ENCODE measurements at regions not wholly inside any gene's neighbourhood (a gene's known extent, or its start where the extent isn't known, plus 50 kb on each side); places are given as distances from the start of the nearest gene placed in this dataset.

- H3K27me3 ChIP-seq (ENCODE audit: low read length): no peaks in the 10 kb centered on the region
- H3K36me3 ChIP-seq (ENCODE audit: low read length): no peaks in the 10 kb centered on the region
- H3K9ac ChIP-seq (ENCODE audit: low read length): no peak overlapping the region
- H3K27ac ChIP-seq (ENCODE audit: low read depth, low read length): no peak overlapping the region
- H3K9me3 ChIP-seq (ENCODE audit: insufficient read depth, low read length): no peaks in the 10 kb centered on the region
- H3F3A ChIP-seq (ENCODE audit: insufficient read depth): no peaks in the 10 kb centered on the region
- no peak overlapping the region for H3K4me2 ChIP-seq (ENCODE audit: low read depth, low read length, poor library complexity, severe bottlenecking)
- TF ChIP-seq CTCF (IDR thresholded peaks at IDR 0.05; ENCODE audit: insufficient read depth, low read length, poor library complexity, severe bottlenecking) (peak; percentile 81), EZH2phosphoT487 (conservative IDR thresholded peaks at IDR 0.05; ENCODE audit: low read length) (no peak)
- H3K9me2 ChIP-seq (replicated peaks; ENCODE audit: insufficient read depth, low read length): no peaks in the 10 kb centered on the region
- H3K4me3 ChIP-seq (ENCODE audit: insufficient read depth, low read length, poor library complexity, severe bottlenecking): no peak overlapping the region
- H3K79me2 ChIP-seq (ENCODE audit: insufficient read depth, low read length): no peaks in the 10 kb centered on the region
- H2AFZ ChIP-seq (ENCODE audit: low read depth, low read length, severe bottlenecking): no peak overlapping the region
- H4K20me1 ChIP-seq (ENCODE audit: low read depth, low read length): no peaks in the 10 kb centered on the region
Measured at GRCh38 chr4:187606581-187606980, 389.0 kb upstream of the ZFP42 start.

GRCh38 chr4:187608001-187608421 lies 387.6 kb upstream of the ZFP42 start:
- H3F3A ChIP-seq (ENCODE audit: insufficient read depth): no peaks in the 10 kb centered on the region
- TF ChIP-seq EZH2phosphoT487 (conservative IDR thresholded peaks at IDR 0.05; ENCODE audit: low read length) (no peak), CTCF (IDR thresholded peaks at IDR 0.05; ENCODE audit: insufficient read depth, low read length, poor library complexity, severe bottlenecking) (no peak)
- H3K27me3 ChIP-seq (ENCODE audit: low read length): no peaks in the 10 kb centered on the region
- H3K9me2 ChIP-seq (replicated peaks; ENCODE audit: insufficient read depth, low read length): no peaks in the 10 kb centered on the region
- H3K9me3 ChIP-seq (ENCODE audit: insufficient read depth, low read length): no peaks in the 10 kb centered on the region
- no peaks in the 10 kb centered on the region for H4K20me1 ChIP-seq (ENCODE audit: low read depth, low read length)
- H3K36me3 ChIP-seq (ENCODE audit: low read length): no peaks in the 10 kb centered on the region
- H2AFZ ChIP-seq (ENCODE audit: low read depth, low read length, severe bottlenecking): no peak overlapping the region
- no peak overlapping the region for H3K4me2 ChIP-seq (ENCODE audit: low read depth, low read length, poor library complexity, severe bottlenecking)
- no peak overlapping the region for H3K4me3 ChIP-seq (ENCODE audit: insufficient read depth, low read length, poor library complexity, severe bottlenecking)
- H3K9ac ChIP-seq (ENCODE audit: low read length): no peak overlapping the region
- H3K79me2 ChIP-seq (ENCODE audit: insufficient read depth, low read length): no peaks in the 10 kb centered on the region
- H3K27ac ChIP-seq (ENCODE audit: low read depth, low read length): no peak overlapping the region

- no peak overlapping the region for H2AFZ ChIP-seq (ENCODE audit: low read depth, low read length, severe bottlenecking)
- H3K9me2 ChIP-seq (replicated peaks; ENCODE audit: insufficient read depth, low read length): no peaks in the 10 kb centered on the region
- H3K27me3 ChIP-seq (ENCODE audit: low read length): no peaks in the 10 kb centered on the region
- H3F3A ChIP-seq (ENCODE audit: insufficient read depth): no peaks in the 10 kb centered on the region
- H3K79me2 ChIP-seq (ENCODE audit: insufficient read depth, low read length): no peaks in the 10 kb centered on the region
- no peaks in the 10 kb centered on the region for H3K36me3 ChIP-seq (ENCODE audit: low read length)
- no peaks in the 10 kb centered on the region for H4K20me1 ChIP-seq (ENCODE audit: low read depth, low read length)
- H3K4me2 ChIP-seq (ENCODE audit: low read depth, low read length, poor library complexity, severe bottlenecking): no peak overlapping the region
- no peak overlapping the region for H3K9ac ChIP-seq (ENCODE audit: low read length)
- H3K27ac ChIP-seq (ENCODE audit: low read depth, low read length): no peak overlapping the region
- H3K9me3 ChIP-seq (ENCODE audit: insufficient read depth, low read length): no peaks in the 10 kb centered on the region
- H3K4me3 ChIP-seq (ENCODE audit: insufficient read depth, low read length, poor library complexity, severe bottlenecking): no peak overlapping the region
- TF ChIP-seq CTCF (IDR thresholded peaks at IDR 0.05; ENCODE audit: insufficient read depth, low read length, poor library complexity, severe bottlenecking) (no peak), EZH2phosphoT487 (conservative IDR thresholded peaks at IDR 0.05; ENCODE audit: low read length) (no peak)
Measured at GRCh38 chr4:187612301-187612700, 383.3 kb upstream of the ZFP42 start.

All from SU-DHL-6 (cell line).